Activated CD4-positive, alpha-beta T cell treated with anti-CD3 and anti-CD28 coated beads for 36 hours (primary cell): ENCODE measurements at regions not wholly inside any gene's neighbourhood (a gene's known extent, or its start where the extent isn't known, plus 50 kb on each side); places are given as distances from the start of the nearest gene placed in this dataset.

ENCODE experiments used
- ATAC-seq: fragments of 200-7000 bp; cut with Tn5 transposase; one replicate; pipeline ENCODE4 v1.10.0; 2021; ENCODE audit warnings: mild to moderate bottlenecking, moderate library complexity
- CTCF ChIA-PET: fragments of 350-600 bp; sonication (Branson Sonifier 250); formaldehyde crosslinking; loops from one replicate; lab custom pipeline; 2021; ENCODE audit warnings: antibody characterized with exemption; lab: Charles Lee
- POLR2A ChIA-PET: fragments of 350-600 bp; sonication (Branson Sonifier 250); formaldehyde crosslinking; loops from one replicate; lab custom pipeline; 2021; ENCODE audit warnings: antibody characterized with exemption, inconsistent platforms; lab: Charles Lee
- DNase-seq: peaks from one replicate; pipeline ENCODE4 v3.0.0-alpha.2; 2020
- H3K27ac Mint-ChIP-seq: one replicate; pipeline ENCODE4 v1.8.0; 2021; ENCODE audit warnings: mixed read lengths
- H3K27me3 Mint-ChIP-seq: one replicate; pipeline ENCODE4 v1.8.0; 2021; ENCODE audit warnings: mixed read lengths
- H3K36me3 Mint-ChIP-seq: one replicate; pipeline ENCODE4 v1.8.0; 2021; ENCODE audit warnings: low read depth, mixed read lengths
- H3K4me1 Mint-ChIP-seq: one replicate; pipeline ENCODE4 v1.8.0; 2021; ENCODE audit warnings: mixed read lengths
- H3K4me3 Mint-ChIP-seq: one replicate; pipeline ENCODE4 v1.8.0; 2021; ENCODE audit warnings: mild to moderate bottlenecking, moderate library complexity, mixed read lengths
- H3K9me3 Mint-ChIP-seq: one replicate; pipeline ENCODE4 v1.8.0; 2021; ENCODE audit warnings: low read depth, mixed read lengths
- intact Hi-C, 2 experiments: fragments of 100-400 bp; cut with DNase I in 1 of 2; cut with micrococcal nuclease in 1 of 2; formaldehyde crosslinking; loops; one replicate each; pipeline versions ENCODE4 v1.14.2 to v1.15.1; 2022 to 2024; cut with DNase I, micrococcal nuclease

DNA sequence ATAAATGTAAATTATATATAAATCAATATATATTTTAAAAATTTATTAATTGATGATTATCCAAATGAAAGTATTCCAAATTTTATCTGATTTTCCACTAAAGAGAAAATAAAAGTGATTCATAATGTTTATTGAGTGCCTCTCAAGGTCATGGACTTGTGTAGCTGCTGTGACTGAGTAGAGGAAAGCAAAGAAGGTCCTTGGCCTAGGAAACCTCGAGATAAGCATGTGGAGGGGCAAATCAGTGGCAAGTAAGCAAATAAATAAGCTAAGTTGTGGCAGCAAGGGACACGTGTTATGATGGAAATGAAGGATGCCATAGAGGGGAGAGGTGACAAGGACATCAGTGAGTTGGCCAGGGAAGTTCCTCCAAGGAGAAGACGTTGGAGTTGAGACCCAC is 866.1 kb upstream of the ID2 start:
- no peak for DNase-seq
- H3K27me3 Mint-ChIP-seq, result peaks cover 1% of the 10 kb centered on the region
- H3K27ac Mint-ChIP-seq, result no peak overlapping the region
- no peak overlapping the region for H3K4me3 Mint-ChIP-seq
- ATAC-seq, result no peak
- H3K4me1 Mint-ChIP-seq, result peaks cover 9% of the 10 kb centered on the region
- ChIA-PET POLR2A (no interaction called here), CTCF (no interaction called here)
- intact Hi-C loops, result no loop called here
- H3K9me3 Mint-ChIP-seq, result peaks cover 5% of the 10 kb centered on the region
- no peaks in the 10 kb centered on the region for H3K36me3 Mint-ChIP-seq

GRCh38 chr2:7816233-7816632 is 865.6 kb upstream of the ID2 start:
- Mint-ChIP-seq H3K4me1 (peaks cover 6% of the 10 kb centered on the region), H3K27me3 (peaks cover 1% of the 10 kb centered on the region), H3K4me3 (no peak overlapping the region), H3K27ac (no peak overlapping the region), H3K9me3 (peaks cover 5% of the 10 kb centered on the region), H3K36me3 (no peaks in the 10 kb centered on the region)
- ChIA-PET CTCF (interaction anchor here (0.6 to 0.7 kb wide), 2 partner anchors 15 to 246 kb away, joined by 3 read pairs; no protein-coding TSS in a partner anchor), POLR2A (no interaction called here)
- DNase-seq (no peak), ATAC-seq (no peak)
- intact Hi-C loops, result no loop called here

GRCh38 chr2:7816944-7817343 is 864.9 kb upstream of the ID2 start:
- CTCF ChIA-PET, result interaction anchor here (0.6 to 0.7 kb wide), 2 partner anchors 14 to 247 kb away, joined by 3 read pairs; no protein-coding TSS in a partner anchor

DNA sequence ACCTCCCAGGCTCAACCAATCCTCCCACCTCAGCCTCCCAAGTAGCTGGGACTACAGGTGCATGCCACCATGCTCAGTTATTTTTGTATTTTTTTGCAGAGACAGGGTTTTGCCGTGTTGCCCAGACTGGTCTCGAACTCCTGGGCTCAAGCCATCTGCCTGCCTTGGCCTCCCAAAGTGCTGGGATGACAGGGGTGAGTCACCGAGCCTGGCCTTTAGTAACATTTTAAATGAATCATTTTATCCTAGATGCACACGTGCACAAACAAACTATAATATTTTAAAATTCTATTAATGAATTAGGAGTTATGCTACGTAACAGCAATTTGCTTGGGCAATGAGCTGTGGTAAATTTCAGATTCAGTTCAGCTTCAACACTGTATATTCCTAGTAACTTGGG is 862.5 kb upstream of the ID2 start:
- Mint-ChIP-seq H3K4me1 (no peaks in the 10 kb centered on the region), H3K9me3 (peaks cover 5% of the 10 kb centered on the region), H3K4me3 (no peak overlapping the region), H3K27ac (no peak overlapping the region), H3K36me3 (no peaks in the 10 kb centered on the region), H3K27me3 (peaks cover 1% of the 10 kb centered on the region)
- ATAC-seq (no peak), DNase-seq (no peak)
- intact Hi-C loops, result no loop called here
- ChIA-PET CTCF (interaction anchor here (0.7 to 1.0 kb wide), 2 partner anchors 59 to 392 kb away, joined by 3 read pairs; no protein-coding TSS in a partner anchor), POLR2A (no interaction called here)

More at GRCh38 chr2:7816944-7817343, 864.9 kb upstream of the ID2 start:
- intact Hi-C loops, result no loop called here
- Mint-ChIP-seq H3K36me3 (no peaks in the 10 kb centered on the region), H3K27ac (no peak overlapping the region), H3K27me3 (peaks cover 1% of the 10 kb centered on the region), H3K9me3 (peaks cover 5% of the 10 kb centered on the region), H3K4me3 (no peak overlapping the region), H3K4me1 (peaks cover 3% of the 10 kb centered on the region)
- ATAC-seq, result no peak
- POLR2A ChIA-PET, result no interaction called here
- DNase-seq, result no peak

- Mint-ChIP-seq H3K27me3 (peaks cover 1% of the 10 kb centered on the region), H3K4me3 (no peak overlapping the region), H3K27ac (no peak overlapping the region), H3K36me3 (no peaks in the 10 kb centered on the region), H3K4me1 (no peaks in the 10 kb centered on the region), H3K9me3 (peaks cover 3% of the 10 kb centered on the region)
- ATAC-seq (no peak), DNase-seq (no peak)
- ChIA-PET CTCF (no interaction called here), POLR2A (no interaction called here)
- intact Hi-C loops, result loop anchor here in 1 of 2 experiments (10.0 kb wide), 1 partner anchor 235 kb away; no protein-coding TSS in a partner anchor
Observed at GRCh38 chr2:7819850-7820249, 862.0 kb upstream of the ID2 start.

DNA sequence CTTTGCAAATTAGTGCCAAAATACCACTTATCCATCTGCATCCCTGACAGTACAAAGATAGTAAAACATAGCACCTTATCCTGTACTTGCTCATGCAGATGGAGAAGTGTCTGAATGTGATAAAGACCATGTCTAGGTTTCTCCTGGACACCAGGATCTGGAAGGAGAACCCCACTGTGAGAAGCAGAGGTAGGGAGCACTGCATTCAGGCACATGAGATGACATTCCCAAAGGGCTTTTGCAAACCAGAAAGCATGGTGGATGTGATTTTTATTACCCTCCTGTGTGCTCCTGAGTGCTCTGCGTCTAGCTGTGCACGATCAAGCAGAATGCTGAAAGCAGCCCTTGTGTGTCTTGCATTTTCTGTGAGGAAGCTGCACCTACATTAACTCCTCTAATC is 857.6 kb upstream of the ID2 start:
- Mint-ChIP-seq H3K4me1 (peaks cover 17% of the 10 kb centered on the region), H3K4me3 (no peak overlapping the region), H3K27ac (no peak overlapping the region), H3K27me3 (no peaks in the 10 kb centered on the region), H3K36me3 (no peaks in the 10 kb centered on the region), H3K9me3 (no peaks in the 10 kb centered on the region)
- ChIA-PET POLR2A (no interaction called here), CTCF (interaction anchor here (0.5 kb wide), 1 partner anchor 463 kb away, joined by 3 read pairs; no protein-coding TSS in a partner anchor)
- no peak for ATAC-seq
- intact Hi-C loops, result loop anchor here (2.0 to 10.0 kb wide), 3 partner anchors 115 to 585 kb away; no protein-coding TSS in a partner anchor
- no peak for DNase-seq

DNA sequence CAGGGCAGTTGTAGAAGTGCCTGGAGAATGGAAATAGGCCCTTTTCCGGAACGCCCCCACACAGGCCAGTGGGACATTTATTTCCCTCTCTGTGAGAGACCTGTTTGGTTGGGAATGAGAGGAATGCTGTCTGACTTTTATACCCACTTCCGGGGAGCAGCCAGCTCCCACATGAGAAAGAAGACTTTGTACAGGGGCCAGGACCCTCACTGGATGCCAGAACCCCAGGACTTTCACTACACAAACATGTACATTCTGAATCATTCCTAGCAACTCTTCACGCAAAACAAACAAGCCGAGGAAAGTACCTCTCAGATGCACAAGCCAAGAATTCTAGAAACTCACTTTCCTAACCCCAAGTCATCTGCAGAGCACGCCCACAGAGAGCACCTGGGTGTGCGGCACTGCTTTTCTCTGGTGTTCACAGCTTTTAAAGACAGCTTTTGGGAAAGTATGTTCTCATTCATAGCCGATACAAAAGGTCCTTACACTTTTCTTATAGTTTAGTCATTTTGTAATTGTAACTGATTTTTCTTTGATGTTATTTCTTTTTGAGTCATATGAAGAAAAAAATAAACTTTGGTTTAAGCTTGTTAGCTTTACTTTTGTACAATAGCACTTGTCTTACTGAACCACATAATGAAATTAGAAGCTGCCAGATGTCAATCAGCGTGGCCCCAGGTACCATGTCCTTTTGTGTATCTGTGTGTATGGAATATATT is 856.1 kb upstream of the ID2 start:
- peaks cover 4% of the 10 kb centered on the region for H3K9me3 Mint-ChIP-seq
- H3K27ac Mint-ChIP-seq, result peak overlapping the region; percentile 93
- peak overlapping the region; percentile 26 for H3K4me3 Mint-ChIP-seq
- peaks cover 27% of the 10 kb centered on the region for H3K4me1 Mint-ChIP-seq
- H3K27me3 Mint-ChIP-seq, result peaks cover 3% of the 10 kb centered on the region
- POLR2A ChIA-PET, result interaction anchor here (0.6 to 1.6 kb wide), 16 partner anchors 22 to 856 kb away, joined by 3 to 14 read pairs (median 4); partner anchors contain the start of gene ID2
- intact Hi-C loops, result loop anchor here (1.0 to 10.0 kb wide), 18 partner anchors 23 to 857 kb away; partner anchors contain the start of gene ID2 (in 1 of the 2)
- CTCF ChIA-PET, result interaction anchor here (0.6 to 2.1 kb wide), 8 partner anchors 12 to 751 kb away, joined by 3 to 7 read pairs (median 3); no protein-coding TSS in a partner anchor
- H3K36me3 Mint-ChIP-seq, result no peaks in the 10 kb centered on the region
- ATAC-seq (peak; percentile 95), DNase-seq (peak; percentile 86)

DNA sequence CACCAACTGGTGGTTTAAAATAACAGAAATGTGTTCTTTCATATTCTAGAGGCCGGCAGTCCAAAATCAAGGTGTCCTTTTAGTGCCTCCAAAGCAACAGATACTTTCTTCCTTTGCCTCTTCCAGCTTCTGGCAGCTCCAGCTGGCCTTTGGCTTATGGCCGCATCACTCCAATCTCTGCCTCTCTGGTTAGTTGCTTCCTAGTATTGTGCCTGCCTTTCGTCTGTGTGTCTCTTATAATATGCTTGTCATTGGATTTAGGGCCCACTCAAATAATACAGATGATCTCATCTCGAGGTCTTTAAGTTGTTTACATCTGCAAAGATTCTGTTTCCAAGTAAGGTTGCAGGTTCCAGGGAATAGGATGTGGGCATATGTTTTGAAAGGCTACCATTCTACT is 855.2 kb upstream of the ID2 start:
- peak overlapping the region; percentile 22 for H3K4me3 Mint-ChIP-seq
- CTCF ChIA-PET, result interaction anchor here (0.6 to 2.1 kb wide), 3 partner anchors 11 to 750 kb away, joined by 3 to 7 read pairs (median 3); no protein-coding TSS in a partner anchor
- H3K27me3 Mint-ChIP-seq, result peaks cover 3% of the 10 kb centered on the region
- peaks cover 31% of the 10 kb centered on the region for H3K4me1 Mint-ChIP-seq
- ATAC-seq (no peak), DNase-seq (no peak)
- peaks cover 4% of the 10 kb centered on the region for H3K9me3 Mint-ChIP-seq
- H3K36me3 Mint-ChIP-seq, result no peaks in the 10 kb centered on the region
- intact Hi-C loops, result loop anchor here (1.0 to 10.0 kb wide), 13 partner anchors 22 to 856 kb away; partner anchors contain the start of gene ID2 (in 1 of the 2)
- H3K27ac Mint-ChIP-seq, result peak overlapping the region; percentile 90
- POLR2A ChIA-PET, result interaction anchor here (0.6 to 1.6 kb wide), 5 partner anchors 104 to 855 kb away, joined by 3 to 9 read pairs (median 4); partner anchors contain the start of gene ID2

DNA sequence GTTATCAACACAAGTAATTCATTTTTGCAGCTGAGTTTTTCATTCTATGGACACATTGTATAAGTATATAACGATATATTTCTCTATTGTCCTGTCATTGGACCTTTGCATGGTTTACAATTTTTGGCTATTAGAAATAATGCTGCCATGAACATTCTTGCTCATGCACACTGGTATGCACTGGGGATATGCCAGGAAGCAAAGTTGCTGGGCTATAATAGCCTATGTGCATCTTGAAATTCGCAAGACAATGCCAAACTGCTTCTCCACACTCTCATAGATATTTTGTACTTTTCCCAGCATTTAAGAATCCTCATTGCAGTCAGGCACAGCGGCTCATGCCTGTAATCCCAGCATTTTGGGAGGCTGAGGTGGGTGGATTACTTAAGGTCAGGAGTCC is 852.6 kb upstream of the ID2 start:
- intact Hi-C loops, result loop anchor here (5.0 to 10.0 kb wide), 4 partner anchors 157 to 853 kb away; partner anchors contain the start of gene ID2 (in 1 of the 2)
- peaks cover 4% of the 10 kb centered on the region for H3K9me3 Mint-ChIP-seq
- peaks cover 3% of the 10 kb centered on the region for H3K27me3 Mint-ChIP-seq
- ChIA-PET CTCF (interaction anchor here (1.0 kb wide), 1 partner anchor 18 kb away, joined by 3 read pairs; no protein-coding TSS in a partner anchor), POLR2A (no interaction called here)
- no peak for ATAC-seq
- H3K4me3 Mint-ChIP-seq, result no peak overlapping the region
- DNase-seq, result no peak
- no peak overlapping the region for H3K27ac Mint-ChIP-seq
- no peaks in the 10 kb centered on the region for H3K36me3 Mint-ChIP-seq
- H3K4me1 Mint-ChIP-seq, result peaks cover 31% of the 10 kb centered on the region

- Mint-ChIP-seq H3K27ac (peak overlapping the region; percentile 28), H3K27me3 (peaks cover 3% of the 10 kb centered on the region), H3K4me3 (no peak overlapping the region), H3K4me1 (peaks cover 32% of the 10 kb centered on the region), H3K36me3 (no peaks in the 10 kb centered on the region), H3K9me3 (peaks cover 4% of the 10 kb centered on the region)
- POLR2A ChIA-PET, result interaction anchor here (0.7 to 1.1 kb wide), 2 partner anchors 73 to 278 kb away, joined by 3 read pairs; no protein-coding TSS in a partner anchor
- intact Hi-C loops, result loop anchor here in 1 of 2 experiments (1.0 kb wide), 1 partner anchor 14 kb away; no protein-coding TSS in a partner anchor
- DNase-seq (no peak), ATAC-seq (no peak)
- CTCF ChIA-PET, result interaction anchor here (0.6 kb wide), 1 partner anchor 14 kb away, joined by 3 read pairs; no protein-coding TSS in a partner anchor
Observed at GRCh38 chr2:7830616-7831015, 851.2 kb upstream of the ID2 start.

DNA sequence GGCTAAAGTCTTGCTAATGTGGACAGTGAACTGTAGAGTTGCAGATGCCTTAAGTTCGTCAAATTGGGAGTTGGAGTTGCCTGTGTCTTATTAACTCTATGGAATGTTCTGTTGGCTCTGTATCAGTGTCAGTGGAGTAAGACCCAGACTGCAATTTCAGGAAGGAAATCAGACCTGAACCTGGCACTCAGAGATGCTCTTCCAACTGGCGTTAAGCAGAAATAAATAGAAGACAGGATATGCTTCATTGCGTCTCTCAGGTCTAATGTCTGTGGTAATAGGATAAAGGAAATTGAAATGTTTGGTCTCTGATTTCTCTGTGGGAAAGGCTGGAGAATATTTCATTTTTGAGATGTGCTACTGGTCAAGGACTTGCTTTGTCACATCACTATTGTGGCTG is 846.7 kb upstream of the ID2 start:
- Mint-ChIP-seq H3K27ac (no peak overlapping the region), H3K4me3 (no peak overlapping the region), H3K9me3 (no peaks in the 10 kb centered on the region), H3K27me3 (no peaks in the 10 kb centered on the region), H3K36me3 (no peaks in the 10 kb centered on the region), H3K4me1 (peaks cover 19% of the 10 kb centered on the region)
- no peak for DNase-seq
- ATAC-seq, result no peak
- CTCF ChIA-PET, result no interaction called here
- intact Hi-C loops, result no loop called here
- POLR2A ChIA-PET, result no interaction called here
